IMR-90 (cell line): ENCODE measurements at regions not wholly inside any gene's neighbourhood (a gene's known extent, or its start where the extent isn't known, plus 50 kb on each side); places are given as distances from the start of the nearest gene placed in this dataset.

Experiments
- BHLHE40 ChIP-seq: fragments of 150-350 bp; IDR thresholded peaks from 2 replicates; pipeline ENCODE4 v1.6.1; 2016; ENCODE audit warnings: mild to moderate bottlenecking, low read depth, low read length
- CEBPB ChIP-seq: IDR thresholded peaks from 2 replicates; pipeline ENCODE4 v1.6.1; 2012; ENCODE audit warnings: low read depth, low read length, improper control_type of control experiment
- CTCF ChIP-seq: conservative IDR thresholded peaks from 2 replicates; pipeline ENCODE4 v1.5.1; 2012; ENCODE audit warnings: mild to moderate bottlenecking, low read depth, low read length, improper control_type of control experiment
- ELK1 ChIP-seq: fragments of 150-350 bp; IDR thresholded peaks from 2 replicates; pipeline ENCODE4 v1.6.1; 2016; ENCODE audit warnings: low read depth, mild to moderate bottlenecking, low read length, moderate library complexity, borderline replicate concordance
- MAFK ChIP-seq: IDR thresholded peaks from 2 replicates; pipeline ENCODE4 v1.6.1; 2012; ENCODE audit warnings: low read depth, low read length, improper control_type of control experiment
- POLR2A ChIP-seq: IDR thresholded peaks from 2 replicates; pipeline ENCODE4 v1.6.1; 2012; ENCODE audit warnings: mild to moderate bottlenecking, low read depth, low read length
- USF2 ChIP-seq: fragments of 150-350 bp; IDR thresholded peaks from 2 replicates; pipeline ENCODE4 v1.6.1; 2017; ENCODE audit warnings: mild to moderate bottlenecking, antibody characterized with exemption, low read length, low read depth

- TF ChIP-seq POLR2A (no peak), CTCF (no peak), USF2 (no peak), MAFK (no peak), ELK1 (no peak), BHLHE40 (no peak), CEBPB (no peak)
Measured at GRCh38 chr17:72414032-72414396, 293.2 kb downstream of the SOX9 start.
